GM23248 (cell line): ENCODE measurements at regions not wholly inside any gene's neighbourhood (a gene's known extent, or its start where the extent isn't known, plus 50 kb on each side); places are given as distances from the start of the nearest gene placed in this dataset.
"Not testable (repeated sequence)": the region's sequence is repeated elsewhere in the genome, so short reads cannot be mapped to it uniquely, and the experiment has no call there.

Source experiments
- EZH2 ChIP-seq: fragments of 200-600 bp; sonication (generic); IDR thresholded peaks from 2 replicates; pipeline ENCODE4 v1.6.1; 2018; ENCODE audit warnings: antibody characterized with exemption, mild to moderate bottlenecking; ENCODE audit not compliant: insufficient read depth, poor library complexity, severe bottlenecking
- EZH2phosphoT487 ChIP-seq: fragments of 200-600 bp; sonication (generic); IDR thresholded peaks from 2 replicates; pipeline ENCODE4 v1.6.1; 2018; ENCODE audit warnings: antibody characterized with exemption, moderate library complexity, mild to moderate bottlenecking, low read depth; ENCODE audit not compliant: insufficient read depth

DNA sequence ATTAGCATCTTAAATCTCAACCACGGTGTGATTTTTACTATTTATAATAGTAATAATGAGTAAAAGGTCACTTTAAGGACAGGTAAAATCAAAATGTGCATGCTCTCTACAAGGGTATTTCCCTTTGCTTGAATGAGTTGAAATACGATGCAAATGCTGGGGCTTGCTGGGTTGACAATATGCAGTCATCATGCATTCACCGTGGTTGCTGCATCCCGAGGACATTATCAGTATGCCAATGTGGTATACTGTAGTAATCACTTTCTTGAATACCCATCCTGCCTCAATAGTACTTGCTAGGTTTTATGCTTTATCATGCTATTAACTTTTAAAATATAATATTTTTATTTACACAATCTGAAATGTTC lies 637.9 kb downstream of the COL12A1 start:
- TF ChIP-seq EZH2phosphoT487, EZH2: not testable (repeated sequence)
